ENCODE measurements at regions not wholly inside any gene's neighbourhood (a gene's known extent, or its start where the extent isn't known, plus 50 kb on each side); places are given as distances from the start of the nearest gene placed in this dataset.

DNA sequence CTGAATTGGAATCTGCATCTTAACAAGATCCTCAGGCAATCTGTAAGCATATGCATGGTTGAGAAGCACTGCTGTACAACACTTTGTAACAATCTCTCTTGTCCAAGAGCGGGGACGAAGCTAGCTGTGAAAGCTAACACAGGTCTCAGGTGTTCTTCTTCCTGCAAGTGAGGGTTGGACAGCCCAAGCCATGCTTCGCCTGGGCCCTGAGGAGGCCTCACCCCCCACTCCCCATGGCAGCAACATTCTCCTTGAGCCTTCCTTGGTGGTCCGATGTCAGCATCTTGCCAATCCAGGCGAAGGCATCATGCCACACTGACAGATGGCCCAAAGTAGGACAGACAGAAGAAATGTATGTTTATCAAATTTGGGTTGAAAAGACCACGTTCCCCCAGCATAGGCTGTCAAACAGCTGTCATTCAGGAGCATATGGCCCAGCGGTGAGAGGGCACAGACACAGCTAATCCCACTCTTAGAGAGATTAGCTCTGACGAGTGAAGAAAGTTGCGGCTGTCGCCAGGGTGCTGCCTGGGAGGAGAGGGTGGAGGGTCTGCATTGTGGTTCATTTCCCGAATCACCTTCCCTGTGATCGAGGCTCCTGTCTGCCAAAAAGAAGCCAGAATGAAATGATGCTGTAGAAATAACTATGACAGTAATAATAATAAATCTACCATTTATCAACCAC, 344.7 kb downstream of the MYCN start:
- no peaks in the 10 kb centered on the region for H3K36me3 ChIP-seq
- TF ChIP-seq POLR2A (IDR thresholded peaks at IDR 0.05): no peak
- TF ChIP-seq, protein P1, sequence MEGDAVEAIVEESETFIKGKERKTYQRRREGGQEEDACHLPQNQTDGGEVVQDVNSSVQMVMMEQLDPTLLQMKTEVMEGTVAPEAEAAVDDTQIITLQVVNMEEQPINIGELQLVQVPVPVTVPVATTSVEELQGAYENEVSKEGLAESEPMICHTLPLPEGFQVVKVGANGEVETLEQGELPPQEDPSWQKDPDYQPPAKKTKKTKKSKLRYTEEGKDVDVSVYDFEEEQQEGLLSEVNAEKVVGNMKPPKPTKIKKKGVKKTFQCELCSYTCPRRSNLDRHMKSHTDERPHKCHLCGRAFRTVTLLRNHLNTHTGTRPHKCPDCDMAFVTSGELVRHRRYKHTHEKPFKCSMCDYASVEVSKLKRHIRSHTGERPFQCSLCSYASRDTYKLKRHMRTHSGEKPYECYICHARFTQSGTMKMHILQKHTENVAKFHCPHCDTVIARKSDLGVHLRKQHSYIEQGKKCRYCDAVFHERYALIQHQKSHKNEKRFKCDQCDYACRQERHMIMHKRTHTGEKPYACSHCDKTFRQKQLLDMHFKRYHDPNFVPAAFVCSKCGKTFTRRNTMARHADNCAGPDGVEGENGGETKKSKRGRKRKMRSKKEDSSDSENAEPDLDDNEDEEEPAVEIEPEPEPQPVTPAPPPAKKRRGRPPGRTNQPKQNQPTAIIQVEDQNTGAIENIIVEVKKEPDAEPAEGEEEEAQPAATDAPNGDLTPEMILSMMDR (IDR thresholded peaks at IDR 0.05): no peak
- intact Hi-C loops (cut with DNase I): loop anchor here (5.0 kb wide), 2 partner anchors 343 to 648 kb away; partner anchors contain the start of gene MYCN
- no peaks in the 10 kb centered on the region for H3K4me1 ChIP-seq
- whole genome bisulfite sequencing, 2 donors: 87 to 92% methylated on average over 11 to 12 of the region's 12 CpGs
- no peak for DNase-seq
- H3K4me3 ChIP-seq (replicated peaks in 1 of 3): no peak overlapping the region
- H3K27ac ChIP-seq: no peak overlapping the region
- H3K9me3 ChIP-seq: no peaks in the 10 kb centered on the region
- H3K27me3 ChIP-seq: no peaks in the 10 kb centered on the region

DNA sequence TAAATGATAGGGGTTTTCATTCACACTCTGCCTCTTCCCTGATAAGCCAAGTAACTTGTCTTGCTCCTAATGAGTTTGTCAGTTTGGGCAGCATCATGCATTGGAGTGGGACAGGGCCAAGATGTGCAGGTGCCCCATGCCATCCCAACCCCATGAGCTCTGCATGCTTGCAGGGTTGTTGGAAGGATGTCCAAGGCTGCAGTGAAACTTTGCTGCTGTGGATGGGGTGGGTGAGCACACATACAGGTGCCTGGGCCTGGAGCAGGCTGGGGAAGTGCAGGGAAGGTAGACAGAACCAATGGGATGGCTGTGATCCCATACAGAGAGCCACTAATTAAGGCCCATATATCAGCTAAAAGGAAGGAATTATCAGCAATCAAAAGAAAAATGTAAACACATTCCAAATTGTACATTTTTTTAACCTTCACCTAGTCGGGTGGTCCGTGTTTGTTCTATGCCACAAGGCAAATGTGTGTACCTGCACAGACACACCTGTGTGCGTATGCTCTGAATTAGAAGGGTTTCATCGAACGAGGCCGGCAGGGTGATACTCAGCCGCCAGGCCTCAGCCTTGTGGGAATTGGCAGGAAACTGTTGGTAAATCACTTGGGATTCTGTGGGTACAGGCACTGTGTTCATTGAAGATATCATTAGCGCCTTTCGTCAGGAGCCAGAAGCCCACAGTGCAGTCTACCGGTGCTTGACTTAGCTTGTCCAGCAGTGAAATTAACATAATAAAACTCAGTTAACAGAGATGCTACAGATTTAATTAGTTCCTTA, 342.9 kb downstream of the MYCN start:
- TF ChIP-seq, protein P1 (IDR thresholded peaks at IDR 0.05): no peak
- TF ChIP-seq POLR2A (IDR thresholded peaks at IDR 0.05): no peak
- H3K4me3 ChIP-seq (replicated peaks in 1 of 3): no peak overlapping the region
- no peaks in the 10 kb centered on the region for H3K4me1 ChIP-seq
- DNase-seq: no peak
- no peaks in the 10 kb centered on the region for H3K36me3 ChIP-seq
- intact Hi-C loops (cut with DNase I): loop anchor here (5.0 kb wide), 2 partner anchors 341 to 646 kb away; partner anchors contain the start of gene MYCN
- no peak overlapping the region for H3K27ac ChIP-seq
- 82 to 85% methylated on average over 10 of the region's 10 CpGs for WGBS, 2 donors
- no peaks in the 10 kb centered on the region for H3K9me3 ChIP-seq
- no peaks in the 10 kb centered on the region for H3K27me3 ChIP-seq

DNA sequence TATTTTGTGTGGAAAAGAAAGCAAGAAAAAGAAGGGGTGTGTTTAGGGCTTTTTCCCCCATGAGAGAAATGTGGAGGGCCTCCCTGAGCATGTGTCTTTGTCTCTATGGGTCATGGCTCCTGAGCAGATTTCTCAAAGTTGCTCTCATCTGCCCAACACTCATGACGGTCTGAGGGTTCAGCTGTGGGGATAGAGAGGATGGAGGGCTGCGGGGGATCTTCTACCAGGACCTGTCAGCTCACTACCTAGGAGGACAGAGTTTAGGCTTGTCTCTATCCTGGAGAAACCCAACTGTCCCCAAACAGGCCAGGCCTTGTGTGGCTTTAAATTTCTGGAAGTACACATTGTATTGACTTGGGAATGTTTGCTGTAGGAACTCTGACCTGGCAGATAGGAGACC, 342.2 kb downstream of the MYCN start:
- DNase-seq: no peak

DNA sequence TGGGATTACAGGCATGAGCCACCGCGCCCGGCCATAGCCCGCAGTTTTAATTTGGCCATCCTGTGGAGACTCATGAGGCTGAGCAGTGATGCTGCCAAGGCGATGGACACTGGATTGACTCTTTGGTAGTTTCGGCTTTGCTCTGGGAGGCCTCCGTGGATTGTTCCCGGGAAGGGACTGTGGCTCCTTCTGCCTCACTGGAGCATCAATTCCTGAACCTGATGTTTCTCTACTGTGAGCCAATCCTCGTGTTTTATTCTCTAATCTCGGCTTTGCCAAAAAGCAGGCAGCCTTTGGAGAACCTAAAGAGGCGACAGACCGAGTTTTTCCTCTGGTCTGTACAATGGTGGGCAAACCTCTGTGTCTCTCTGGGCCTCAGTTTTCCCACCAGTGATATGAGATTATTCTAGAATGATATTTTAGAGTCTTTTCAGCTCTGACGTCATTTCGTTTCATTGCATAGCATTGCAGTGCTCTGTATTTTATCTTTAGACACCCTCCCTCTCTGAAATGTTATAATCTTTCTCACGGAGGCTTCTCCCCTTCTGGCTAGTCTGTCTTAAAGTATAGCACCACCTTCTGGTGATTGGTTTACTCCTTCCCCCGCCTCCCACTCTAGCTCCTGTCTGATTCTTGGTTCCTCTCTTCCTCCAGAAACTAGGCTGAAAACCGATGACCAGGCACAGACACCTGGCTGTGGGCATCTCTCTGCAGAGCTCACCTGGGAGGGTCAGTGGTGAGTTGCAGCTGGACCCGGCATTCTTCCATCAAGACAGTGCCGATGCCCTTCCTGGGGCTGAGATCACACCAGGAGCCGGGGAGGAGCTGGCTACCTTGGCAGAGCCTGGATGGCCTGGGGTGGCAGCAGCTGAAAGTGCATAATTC, 341.3 kb downstream of the MYCN start:
- intact Hi-C loops (cut with DNase I): loop anchor here (5.0 kb wide), 2 partner anchors 339 to 644 kb away; partner anchors contain the start of gene MYCN
- Histone ChIP-seq H3K4me3 (replicated peaks in 1 of 3) (no peak overlapping the region), H3K4me1 (no peaks in the 10 kb centered on the region), H3K27ac (no peak overlapping the region), H3K9me3 (no peaks in the 10 kb centered on the region), H3K27me3 (no peaks in the 10 kb centered on the region), H3K36me3 (no peaks in the 10 kb centered on the region)
- DNase-seq: peak; percentile 48 to 50
- no peak for TF ChIP-seq POLR2A (IDR thresholded peaks at IDR 0.05)
- TF ChIP-seq, protein P1 (IDR thresholded peaks at IDR 0.05): peak in 5 of 6 experiments; percentile 31 to 63 (median 61)
- 63 to 66% methylated on average over 20 of the region's 20 CpGs for WGBS, 2 donors

More for the DNA sequence above, 342.2 kb downstream of the MYCN start:
- Histone ChIP-seq H3K9me3 (no peaks in the 10 kb centered on the region), H3K36me3 (no peaks in the 10 kb centered on the region), H3K4me3 (replicated peaks in 1 of 3) (no peak overlapping the region), H3K27ac (no peak overlapping the region), H3K27me3 (no peaks in the 10 kb centered on the region), H3K4me1 (no peaks in the 10 kb centered on the region)
- intact Hi-C loops (cut with DNase I): loop anchor here (5.0 kb wide), 2 partner anchors 340 to 645 kb away; partner anchors contain the start of gene MYCN
- 35 to 42% methylated on average over 2 of the region's 2 CpGs for WGBS, 2 donors
- TF ChIP-seq POLR2A (IDR thresholded peaks at IDR 0.05): no peak
- TF ChIP-seq, protein P1 (IDR thresholded peaks at IDR 0.05): no peak

All from thyroid gland (tissue), 4 donors.